Spleen (tissue), 7 donors: ENCODE measurements at regions not wholly inside any gene's neighbourhood (a gene's known extent, or its start where the extent isn't known, plus 50 kb on each side); places are given as distances from the start of the nearest gene placed in this dataset.

Experiments
- POLR2A ChIP-seq, 3 donors: fragments of 450-650 bp; IDR thresholded peaks; one replicate each; pipeline ENCODE4 v1.5.1; 2017; ENCODE audit warnings: antibody characterized with exemption in 3 of 3, mild to moderate bottlenecking in 1 of 3
- TF ChIP-seq, protein P1 (sequence below), 11 experiments: fragments of 200-600 bp in 7 of 11; fragments of 450-650 bp in 4 of 11; sonication (generic) in 4 of 11; IDR thresholded peaks in 8 of 11; conservative IDR thresholded peaks in 3 of 11; 1 replicate in 7 of 11; 2 replicates in 4 of 11; pipeline versions ENCODE4 v1.4.0 to v1.8.0; 2016 to 2021; ENCODE audit warnings: antibody characterized with exemption in 11 of 11, inconsistent platforms in 4 of 11, mild to moderate bottlenecking in 1 of 11
- donor health status: DM: no; HTN: no; CAD: no; lungs with moderate emphysema.
- donor health status: DM: no; HTN: no; CAD: no.
- donor health status: DM: no; HTN: no; CAD: no.

DNA sequence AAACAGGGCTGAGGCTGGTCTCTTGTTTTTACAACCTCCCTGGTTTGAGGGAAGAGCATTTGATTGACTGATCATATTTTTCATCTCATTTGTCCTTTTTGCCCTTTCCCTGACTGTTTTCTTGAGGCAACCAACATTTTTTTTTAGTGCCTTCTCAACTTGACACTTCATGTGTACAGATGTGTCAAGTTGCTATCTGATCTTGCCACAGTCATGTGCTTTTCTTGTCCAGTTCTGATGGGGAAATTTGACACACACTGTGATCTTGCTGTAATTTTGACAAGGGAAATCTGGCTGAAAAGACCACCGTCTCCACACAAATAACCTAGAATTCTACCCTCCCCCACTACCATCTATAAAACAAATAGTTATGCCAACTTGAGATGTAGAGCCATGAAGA, 329.6 kb downstream of the KCTD12 start:
- TF ChIP-seq, protein P1, sequence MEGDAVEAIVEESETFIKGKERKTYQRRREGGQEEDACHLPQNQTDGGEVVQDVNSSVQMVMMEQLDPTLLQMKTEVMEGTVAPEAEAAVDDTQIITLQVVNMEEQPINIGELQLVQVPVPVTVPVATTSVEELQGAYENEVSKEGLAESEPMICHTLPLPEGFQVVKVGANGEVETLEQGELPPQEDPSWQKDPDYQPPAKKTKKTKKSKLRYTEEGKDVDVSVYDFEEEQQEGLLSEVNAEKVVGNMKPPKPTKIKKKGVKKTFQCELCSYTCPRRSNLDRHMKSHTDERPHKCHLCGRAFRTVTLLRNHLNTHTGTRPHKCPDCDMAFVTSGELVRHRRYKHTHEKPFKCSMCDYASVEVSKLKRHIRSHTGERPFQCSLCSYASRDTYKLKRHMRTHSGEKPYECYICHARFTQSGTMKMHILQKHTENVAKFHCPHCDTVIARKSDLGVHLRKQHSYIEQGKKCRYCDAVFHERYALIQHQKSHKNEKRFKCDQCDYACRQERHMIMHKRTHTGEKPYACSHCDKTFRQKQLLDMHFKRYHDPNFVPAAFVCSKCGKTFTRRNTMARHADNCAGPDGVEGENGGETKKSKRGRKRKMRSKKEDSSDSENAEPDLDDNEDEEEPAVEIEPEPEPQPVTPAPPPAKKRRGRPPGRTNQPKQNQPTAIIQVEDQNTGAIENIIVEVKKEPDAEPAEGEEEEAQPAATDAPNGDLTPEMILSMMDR (IDR thresholded peaks at IDR 0.05 in 8 of 11, conservative IDR thresholded peaks at IDR 0.05 in 3 of 11), result no peak
- no peak for TF ChIP-seq POLR2A (IDR thresholded peaks at IDR 0.05)
